ENCODE measurements at regions not wholly inside any gene's neighbourhood (a gene's known extent, or its start where the extent isn't known, plus 50 kb on each side); places are given as distances from the start of the nearest gene placed in this dataset.

DNA sequence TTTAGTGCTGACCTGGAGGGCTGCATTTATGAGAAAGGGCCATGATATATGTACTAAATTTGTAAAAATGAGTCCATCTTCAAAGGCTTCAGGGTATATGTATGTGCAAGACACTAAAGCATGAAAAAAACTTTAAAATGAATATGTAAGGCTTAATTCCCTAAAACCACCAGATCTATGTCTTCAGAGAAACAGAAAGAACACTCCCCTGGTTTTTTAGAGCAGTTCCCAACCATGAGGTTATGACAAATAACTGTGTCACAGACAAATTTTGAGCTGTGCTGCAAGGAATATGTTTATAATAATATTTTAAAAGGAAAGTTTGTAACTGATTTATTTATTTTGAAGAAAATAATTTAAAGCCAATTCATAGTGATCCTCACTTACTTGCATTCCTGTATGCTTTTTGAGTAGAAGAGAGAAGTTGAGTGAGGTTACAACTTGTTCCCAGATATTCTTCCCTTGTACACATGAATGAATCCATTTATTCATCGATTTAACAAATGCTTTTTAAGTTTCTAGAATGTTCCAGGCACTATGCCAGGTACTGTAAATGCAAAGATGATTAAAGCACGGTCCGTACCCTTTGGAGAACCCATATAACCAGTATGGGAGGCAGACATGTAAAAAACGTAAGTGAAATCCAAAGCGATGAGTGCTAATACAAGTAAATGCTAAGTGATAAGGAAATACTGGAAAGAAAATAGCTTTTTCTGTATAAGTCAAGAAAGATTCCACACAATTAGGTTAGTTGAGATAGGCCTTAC, 295.2 kb upstream of the DIAPH2 start:
- Histone ChIP-seq H3K27me3 (no peaks in the 10 kb centered on the region), H3K9me3 (no peaks in the 10 kb centered on the region), H3K36me3 (no peaks in the 10 kb centered on the region), H3K4me3 (ENCODE audit: low read depth, low read length) (no peak overlapping the region), H3K4me1 (no peaks in the 10 kb centered on the region)
- TF ChIP-seq, protein P1, sequence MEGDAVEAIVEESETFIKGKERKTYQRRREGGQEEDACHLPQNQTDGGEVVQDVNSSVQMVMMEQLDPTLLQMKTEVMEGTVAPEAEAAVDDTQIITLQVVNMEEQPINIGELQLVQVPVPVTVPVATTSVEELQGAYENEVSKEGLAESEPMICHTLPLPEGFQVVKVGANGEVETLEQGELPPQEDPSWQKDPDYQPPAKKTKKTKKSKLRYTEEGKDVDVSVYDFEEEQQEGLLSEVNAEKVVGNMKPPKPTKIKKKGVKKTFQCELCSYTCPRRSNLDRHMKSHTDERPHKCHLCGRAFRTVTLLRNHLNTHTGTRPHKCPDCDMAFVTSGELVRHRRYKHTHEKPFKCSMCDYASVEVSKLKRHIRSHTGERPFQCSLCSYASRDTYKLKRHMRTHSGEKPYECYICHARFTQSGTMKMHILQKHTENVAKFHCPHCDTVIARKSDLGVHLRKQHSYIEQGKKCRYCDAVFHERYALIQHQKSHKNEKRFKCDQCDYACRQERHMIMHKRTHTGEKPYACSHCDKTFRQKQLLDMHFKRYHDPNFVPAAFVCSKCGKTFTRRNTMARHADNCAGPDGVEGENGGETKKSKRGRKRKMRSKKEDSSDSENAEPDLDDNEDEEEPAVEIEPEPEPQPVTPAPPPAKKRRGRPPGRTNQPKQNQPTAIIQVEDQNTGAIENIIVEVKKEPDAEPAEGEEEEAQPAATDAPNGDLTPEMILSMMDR (IDR thresholded peaks at IDR 0.05; ENCODE audit: low read depth, low read length): no peak
- no peak for DNase-seq

DNA sequence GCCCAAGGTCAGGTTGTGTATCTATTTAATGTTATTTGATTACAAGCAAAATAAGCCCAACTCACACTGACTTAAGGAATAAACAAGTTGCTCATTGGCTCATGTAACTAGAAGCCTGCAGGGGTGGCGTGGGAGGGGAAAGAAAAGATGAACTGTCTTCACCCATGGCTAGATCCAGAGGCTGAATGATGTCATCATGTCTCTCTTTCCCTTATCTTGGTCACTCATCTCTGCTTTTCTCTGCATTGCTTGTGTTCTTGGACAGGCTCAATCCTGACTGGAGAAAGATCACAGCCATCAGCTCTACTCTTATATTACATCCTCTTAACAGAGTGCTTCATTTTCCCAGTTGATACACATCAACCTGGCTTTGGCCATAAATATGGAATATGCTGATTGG, 290.0 kb upstream of the DIAPH2 start:
- H3K27me3 ChIP-seq: no peaks in the 10 kb centered on the region
- TF ChIP-seq, protein P1 (IDR thresholded peaks at IDR 0.05; ENCODE audit: low read depth, low read length): no peak
- H3K4me1 ChIP-seq: no peaks in the 10 kb centered on the region
- H3K36me3 ChIP-seq: no peaks in the 10 kb centered on the region
- no peak for DNase-seq
- no peak overlapping the region for H3K4me3 ChIP-seq (ENCODE audit: low read depth, low read length)
- H3K9me3 ChIP-seq: no peaks in the 10 kb centered on the region

DNA sequence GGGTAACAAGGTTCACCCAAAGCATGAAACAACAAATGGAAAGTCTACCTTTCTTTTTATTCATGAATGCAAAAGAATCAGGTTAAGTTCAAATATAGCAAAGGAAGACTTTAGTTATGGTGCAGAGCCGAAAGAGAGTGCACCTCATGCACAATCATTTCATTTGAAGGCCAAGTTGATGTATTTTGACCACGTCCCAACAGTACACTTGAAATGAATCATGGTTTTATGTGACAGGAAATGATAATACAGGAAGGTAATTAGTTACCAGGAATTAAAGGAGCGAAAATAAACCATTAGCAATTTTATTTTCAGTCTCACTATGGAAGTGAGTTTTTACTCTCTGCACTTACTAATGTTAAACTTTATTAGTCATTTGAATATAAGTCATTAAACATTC, 281.2 kb upstream of the DIAPH2 start:
- Histone ChIP-seq H3K4me3 (ENCODE audit: low read depth, low read length) (no peak overlapping the region), H3K27me3 (no peaks in the 10 kb centered on the region), H3K4me1 (no peaks in the 10 kb centered on the region), H3K36me3 (no peaks in the 10 kb centered on the region), H3K9me3 (no peaks in the 10 kb centered on the region)
- DNase-seq: no peak
- TF ChIP-seq, protein P1 (IDR thresholded peaks at IDR 0.05; ENCODE audit: low read depth, low read length): no peak

DNA sequence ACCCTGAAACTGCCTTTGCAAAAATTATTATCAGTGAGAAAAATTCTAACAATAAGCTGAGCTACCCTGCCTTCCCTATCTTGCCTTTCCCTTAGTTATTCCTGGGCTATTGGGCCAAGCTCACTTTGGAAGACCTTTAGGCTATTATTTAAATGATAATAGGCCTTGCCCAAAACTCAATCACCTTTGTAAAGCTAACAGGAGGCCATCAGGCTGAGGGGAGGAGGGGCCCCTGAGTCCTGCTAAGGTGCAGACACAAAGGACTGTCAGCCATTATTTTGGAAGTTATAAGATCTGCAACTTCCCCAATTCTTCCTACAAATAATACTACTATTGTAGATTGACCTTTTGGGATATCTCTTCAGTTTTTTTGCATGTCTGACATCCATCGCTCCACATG, 278.8 kb upstream of the DIAPH2 start:
- H3K27me3 ChIP-seq: no peaks in the 10 kb centered on the region
- H3K36me3 ChIP-seq: no peaks in the 10 kb centered on the region
- no peak for DNase-seq
- H3K9me3 ChIP-seq: no peaks in the 10 kb centered on the region
- H3K4me3 ChIP-seq (ENCODE audit: low read depth, low read length): no peak overlapping the region
- H3K4me1 ChIP-seq: no peaks in the 10 kb centered on the region
- TF ChIP-seq, protein P1 (IDR thresholded peaks at IDR 0.05; ENCODE audit: low read depth, low read length): no peak

DNA sequence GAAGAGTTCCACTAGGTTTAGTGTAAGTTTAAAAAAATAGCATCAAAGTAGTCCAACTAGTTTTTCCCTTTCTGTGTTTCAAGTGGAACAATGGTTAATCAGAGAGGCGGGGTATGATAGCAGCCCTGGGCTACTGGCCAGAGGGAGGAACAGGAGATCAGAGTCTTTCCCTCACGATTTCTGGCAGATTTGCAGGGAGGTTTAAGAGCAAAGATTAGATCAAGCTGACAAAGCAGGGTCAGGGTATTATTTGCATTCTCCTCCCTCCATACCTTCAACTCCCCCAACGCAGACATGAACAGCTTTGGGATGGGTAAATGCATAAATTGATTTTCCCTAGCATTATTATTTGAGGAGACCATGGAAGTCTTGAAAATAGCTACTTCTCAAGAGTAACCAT, 277.6 kb upstream of the DIAPH2 start:
- TF ChIP-seq, protein P1 (IDR thresholded peaks at IDR 0.05; ENCODE audit: low read depth, low read length): no peak
- Histone ChIP-seq H3K27me3 (no peaks in the 10 kb centered on the region), H3K9me3 (no peaks in the 10 kb centered on the region), H3K4me1 (no peaks in the 10 kb centered on the region), H3K4me3 (ENCODE audit: low read depth, low read length) (no peak overlapping the region), H3K36me3 (no peaks in the 10 kb centered on the region)
- DNase-seq: no peak

DNA sequence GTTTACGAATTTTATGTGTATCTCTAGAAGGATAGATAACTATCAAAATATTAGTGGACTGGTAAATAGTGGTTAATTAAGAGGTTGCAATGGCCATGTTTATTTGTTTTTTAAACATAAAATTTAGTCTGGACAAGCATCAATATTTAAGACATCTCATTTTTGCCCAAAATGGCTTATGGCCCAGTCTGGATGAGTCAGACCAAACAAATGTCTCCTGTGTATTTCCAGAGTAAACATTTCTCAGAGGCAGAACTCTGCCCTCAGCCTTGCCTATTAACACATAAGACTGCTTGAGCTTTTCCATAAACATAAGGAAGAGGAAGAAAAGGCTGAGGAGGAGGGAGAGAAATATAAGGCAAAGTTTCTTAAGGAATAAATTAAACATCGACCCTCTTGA, 277.1 kb upstream of the DIAPH2 start:
- H3K4me3 ChIP-seq (ENCODE audit: low read depth, low read length): no peak overlapping the region
- TF ChIP-seq, protein P1 (IDR thresholded peaks at IDR 0.05; ENCODE audit: low read depth, low read length): no peak

More for the DNA sequence above, 277.1 kb upstream of the DIAPH2 start:
- Histone ChIP-seq H3K36me3 (no peaks in the 10 kb centered on the region), H3K4me1 (no peaks in the 10 kb centered on the region), H3K27me3 (no peaks in the 10 kb centered on the region), H3K9me3 (no peaks in the 10 kb centered on the region)
- DNase-seq: no peak
